Left renal cortex interstitium (tissue), 4 donors: ENCODE measurements at regions not wholly inside any gene's neighbourhood (a gene's known extent, or its start where the extent isn't known, plus 50 kb on each side); places are given as distances from the start of the nearest gene placed in this dataset.
"Not testable (repeated sequence)": the region's sequence is repeated elsewhere in the genome, so short reads cannot be mapped to it uniquely, and the experiment has no call there.

Experiments used
- DNase-seq, 4 donors: peaks; one replicate each; pipeline ENCODE4 v3.0.0-alpha.2; 2013; ENCODE audit warnings: low read depth in 4 of 4, low spot score in 2 of 4, missing footprints in 1 of 4

DNA sequence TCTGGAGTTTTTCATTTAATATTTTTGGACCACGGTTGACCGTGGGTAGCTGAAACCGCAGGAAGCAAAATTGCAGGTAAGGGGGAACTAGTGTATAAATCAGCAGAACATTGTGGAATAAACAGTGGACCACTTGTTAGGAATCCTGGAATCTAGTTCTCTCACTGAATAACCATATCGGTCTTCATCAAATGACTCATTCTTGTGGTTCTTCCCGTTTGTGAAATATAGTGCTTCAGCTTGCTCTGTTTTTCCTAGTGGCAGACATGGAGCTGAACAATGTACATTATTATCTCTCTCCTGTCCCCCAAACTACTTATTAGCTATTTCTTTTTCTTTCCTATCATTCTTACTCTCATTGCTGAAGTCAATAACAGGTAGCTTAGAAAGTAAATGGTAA is 61.9 kb downstream of the HSPA13 start:
- DNase-seq = no peak

DNA sequence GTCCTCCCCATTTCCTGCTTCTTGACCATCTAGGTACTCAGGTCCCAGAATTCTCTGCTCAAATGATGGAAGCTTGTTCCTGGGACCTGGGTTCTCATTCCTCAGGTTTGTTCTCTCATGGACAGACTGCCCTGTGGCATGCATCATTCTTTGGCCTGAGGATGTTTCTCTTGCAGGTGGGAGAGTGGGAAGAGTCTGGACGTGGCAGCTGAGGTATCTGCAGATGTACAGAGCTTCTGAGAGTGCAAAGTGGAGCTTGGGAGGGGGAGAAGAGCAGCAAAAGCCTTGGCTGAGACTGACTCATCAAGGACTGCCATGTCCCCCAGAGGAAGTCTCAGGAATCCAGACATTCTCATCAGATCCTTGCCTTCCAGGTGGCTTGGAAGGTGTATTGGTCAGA is 63.1 kb downstream of the HSPA13 start:
- DNase-seq = no peak

DNA sequence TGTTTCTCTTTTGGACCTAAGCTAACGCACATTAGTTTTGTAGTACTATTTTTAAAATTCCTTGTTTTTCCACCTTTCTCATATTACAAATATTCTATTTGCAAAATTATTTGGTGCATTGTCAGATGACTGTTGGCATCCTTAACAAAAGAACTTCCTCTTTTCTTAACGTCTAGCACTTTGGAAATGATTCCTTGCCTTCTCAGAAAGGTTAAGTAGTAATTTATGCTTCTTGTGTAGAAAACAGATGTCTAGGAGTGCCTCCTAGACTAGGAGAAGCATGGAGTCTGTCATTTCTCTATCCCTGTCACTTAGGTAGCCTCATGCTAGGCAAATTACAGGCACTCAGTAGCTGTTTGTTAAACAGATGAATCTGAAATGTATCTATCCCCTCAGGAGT is 64.4 kb downstream of the HSPA13 start:
- no peak for DNase-seq

DNA sequence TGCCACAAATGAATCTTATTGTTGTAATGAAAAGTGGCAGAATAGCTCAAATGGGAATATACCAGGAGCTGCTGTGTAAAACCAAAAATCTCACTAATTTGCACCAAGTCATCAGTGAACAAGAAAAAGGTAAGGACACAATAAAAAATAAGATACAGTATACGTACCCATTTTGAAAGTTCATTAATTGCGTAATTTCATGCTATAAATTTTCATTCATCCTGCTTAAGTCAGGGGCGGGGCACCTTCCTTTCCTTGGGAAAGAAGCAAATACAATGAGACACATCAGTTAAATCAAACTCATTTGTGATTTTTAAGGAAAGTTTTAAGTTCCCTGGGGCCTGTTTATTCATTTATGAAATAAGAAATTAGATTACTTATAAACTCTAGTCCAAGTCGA is 65.4 kb downstream of the HSPA13 start:
- DNase-seq = no peak

DNA sequence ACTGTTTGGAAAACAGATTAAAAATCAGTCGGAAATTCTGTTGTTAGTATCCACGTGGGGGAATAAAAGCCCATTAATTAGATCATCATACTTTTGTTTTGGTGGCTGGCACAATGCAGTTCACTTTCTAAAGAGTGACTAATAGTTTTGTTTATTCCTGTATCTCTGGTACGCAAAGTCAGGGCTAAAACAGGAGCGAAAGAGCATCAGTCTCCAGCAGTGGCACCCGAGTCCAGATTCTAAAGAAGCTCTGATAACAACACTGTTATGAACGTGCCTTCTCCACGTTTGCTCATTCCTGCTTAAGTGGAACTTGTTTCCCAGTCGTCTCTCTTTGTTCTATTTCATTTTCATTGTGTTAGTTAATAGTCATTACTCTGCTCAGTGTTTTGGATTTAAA is 69.6 kb downstream of the HSPA13 start:
- DNase-seq = no peak

DNA sequence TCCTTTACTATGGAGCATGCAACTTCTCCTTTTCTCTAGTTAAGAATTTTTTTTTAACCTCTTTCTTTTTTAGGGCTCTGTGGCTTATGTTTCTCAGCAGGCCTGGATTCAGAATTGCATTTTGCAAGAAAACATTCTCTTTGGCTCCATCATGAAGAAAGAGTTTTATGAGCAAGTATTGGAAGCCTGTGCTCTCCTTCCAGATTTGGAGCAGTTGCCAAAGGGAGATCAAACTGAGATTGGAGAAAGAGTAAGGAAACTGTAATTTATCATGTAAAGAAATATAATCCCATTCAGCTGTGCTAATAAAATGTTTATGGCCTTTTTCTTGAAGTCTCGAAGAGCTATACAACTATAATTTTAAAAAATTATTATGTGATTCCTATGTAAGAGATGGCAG is 70.1 kb downstream of the HSPA13 start:
- peak in 1 of 4 donors; percentile 1 for DNase-seq

DNA sequence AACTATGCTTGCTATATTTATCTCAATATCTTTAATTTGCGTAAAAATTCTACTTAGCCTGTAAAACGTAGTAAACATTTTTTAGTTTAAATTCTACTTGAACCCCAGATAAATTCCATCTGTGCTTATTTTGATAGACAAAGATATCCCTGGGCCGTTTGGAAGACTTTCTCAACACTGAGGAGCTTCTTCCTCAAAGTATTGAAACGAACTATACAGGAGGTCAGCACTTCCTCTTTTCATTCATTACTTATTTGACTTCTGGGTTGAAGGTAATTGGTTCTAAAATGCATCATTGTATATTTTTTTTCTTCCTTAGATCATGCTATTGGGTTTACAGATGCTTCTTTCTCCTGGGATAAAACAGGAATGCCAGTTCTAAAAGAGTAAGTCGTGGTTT is 74.7 kb downstream of the HSPA13 start:
- no peak for DNase-seq

DNA sequence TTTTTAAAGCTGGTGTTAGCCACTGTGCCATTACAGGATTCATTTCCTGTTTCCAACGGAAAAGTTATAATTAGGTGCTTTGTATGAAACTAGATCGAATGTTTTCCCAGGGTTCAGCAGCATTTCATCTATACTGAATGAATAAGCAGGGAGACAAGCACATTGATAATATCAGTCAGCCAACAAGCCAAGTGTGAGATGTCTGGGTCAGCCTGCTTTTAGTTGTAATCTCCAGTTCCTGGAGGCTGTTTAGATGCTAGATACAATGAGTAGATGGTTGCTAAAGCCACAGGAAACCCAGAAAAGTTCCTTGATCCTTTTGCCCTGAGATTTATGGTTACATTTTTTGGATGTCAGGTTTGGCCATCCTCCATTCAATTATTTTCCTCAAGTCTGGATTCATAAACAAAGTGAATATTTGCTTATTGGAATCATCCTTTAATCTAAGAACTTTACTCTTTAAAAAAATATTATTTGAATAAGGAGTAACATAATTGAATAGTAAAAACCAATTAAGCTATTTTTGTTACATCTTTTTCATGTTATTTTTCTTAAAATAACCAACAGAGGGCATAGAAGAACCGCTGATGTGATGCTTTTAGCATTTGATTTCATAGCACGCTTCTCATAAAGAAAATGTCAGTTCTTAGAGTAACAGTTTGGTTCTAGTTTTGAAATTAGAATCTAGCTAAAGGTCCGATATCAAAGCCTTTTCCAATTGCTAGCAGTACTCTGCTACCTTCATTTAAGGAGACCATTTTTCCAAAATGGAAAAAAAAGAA is 76.6 kb downstream of the HSPA13 start:
- DNase-seq = no peak

DNA sequence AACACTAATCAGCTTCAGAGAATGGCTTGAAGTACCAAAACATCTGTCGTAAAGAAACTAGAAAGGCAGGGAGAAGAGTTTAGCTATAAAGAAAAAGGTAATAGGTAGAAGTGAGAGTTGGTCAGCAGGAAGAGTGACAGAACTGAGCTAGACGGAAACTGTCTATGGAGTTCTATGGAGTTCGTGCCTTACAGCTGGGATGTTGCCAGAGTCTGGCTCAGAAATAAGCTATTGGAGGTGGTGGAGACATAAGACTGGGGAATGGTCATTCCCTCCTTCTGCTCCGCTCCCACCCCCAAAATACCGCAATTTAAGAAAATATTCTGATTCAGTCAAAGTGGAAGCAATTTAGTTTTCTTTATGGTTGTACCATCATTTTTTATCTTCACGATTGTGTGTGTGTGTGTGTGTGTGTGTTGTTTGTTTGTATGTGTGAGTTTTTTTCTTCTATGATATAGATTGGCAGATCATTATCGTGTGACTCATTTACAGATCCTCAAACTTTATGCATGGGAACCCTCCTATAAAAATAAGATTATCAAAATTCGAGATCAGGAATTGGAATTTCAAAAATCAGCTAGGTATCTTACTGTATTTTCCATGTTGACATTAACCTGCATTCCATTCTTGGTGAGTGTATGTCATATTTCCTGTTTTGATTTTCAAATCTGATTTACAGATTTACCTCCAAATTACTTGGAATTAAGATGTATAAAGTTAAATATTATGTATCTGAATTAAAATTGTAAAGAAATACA is 79.0 kb downstream of the HSPA13 start:
- no peak for DNase-seq

DNA sequence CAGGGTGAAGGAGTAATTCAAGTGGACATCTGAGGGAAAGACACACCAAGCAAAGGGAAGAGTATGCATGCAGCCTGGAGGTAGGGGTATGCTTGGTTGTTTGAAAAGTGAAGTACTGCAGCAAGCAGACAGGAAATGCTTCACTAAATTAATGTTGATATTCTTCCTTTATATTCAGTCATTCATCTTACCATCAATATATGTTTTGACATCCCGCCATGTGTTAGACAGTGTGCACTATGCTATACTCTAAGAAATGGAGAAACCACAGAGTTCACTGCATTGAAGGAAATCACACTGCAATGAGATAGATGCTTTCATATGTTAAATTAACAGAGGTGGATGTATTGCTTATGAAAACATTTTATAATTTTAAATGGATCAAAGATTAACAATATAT is 82.9 kb downstream of the HSPA13 start:
- DNase-seq = no peak

DNA sequence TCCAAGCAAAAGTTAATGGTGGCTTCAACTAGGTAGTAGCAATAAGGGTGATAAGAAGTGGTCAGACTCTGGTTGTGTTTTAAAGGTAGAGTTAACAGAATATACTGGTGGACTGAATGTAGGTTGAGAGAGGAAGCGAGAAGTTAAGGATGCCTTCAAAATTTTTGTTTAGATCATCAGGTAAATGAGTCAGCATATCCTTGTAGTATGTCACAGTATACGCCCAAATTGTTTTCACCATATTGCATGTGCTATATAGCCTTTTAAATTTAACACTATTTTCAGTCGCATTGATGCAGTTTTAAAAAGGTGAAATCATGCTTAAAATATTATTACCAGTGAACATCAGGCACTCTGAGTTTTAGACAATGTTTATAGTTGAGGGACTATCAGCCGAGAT is 74.6 kb downstream of the RBM11 start:
- DNase-seq = no peak

DNA sequence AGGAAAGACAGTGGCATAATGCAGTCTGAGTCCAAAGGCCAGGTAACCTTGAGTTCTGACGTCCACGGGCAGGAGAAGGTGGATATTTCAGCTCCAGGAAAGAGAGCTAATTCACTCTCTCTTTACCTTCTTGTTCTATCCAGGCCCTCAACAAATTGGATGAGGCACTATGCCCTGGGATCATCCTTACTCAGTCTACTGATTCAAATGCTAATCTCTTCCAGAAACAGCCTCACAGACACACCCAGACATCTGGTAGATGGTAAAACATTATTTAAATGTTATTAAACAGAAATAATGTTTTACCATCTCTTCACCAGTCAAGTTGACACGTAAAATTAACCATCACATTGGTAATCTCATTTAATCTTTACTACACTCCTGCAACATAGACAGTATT is 73.0 kb downstream of the RBM11 start:
- DNase-seq = no peak

DNA sequence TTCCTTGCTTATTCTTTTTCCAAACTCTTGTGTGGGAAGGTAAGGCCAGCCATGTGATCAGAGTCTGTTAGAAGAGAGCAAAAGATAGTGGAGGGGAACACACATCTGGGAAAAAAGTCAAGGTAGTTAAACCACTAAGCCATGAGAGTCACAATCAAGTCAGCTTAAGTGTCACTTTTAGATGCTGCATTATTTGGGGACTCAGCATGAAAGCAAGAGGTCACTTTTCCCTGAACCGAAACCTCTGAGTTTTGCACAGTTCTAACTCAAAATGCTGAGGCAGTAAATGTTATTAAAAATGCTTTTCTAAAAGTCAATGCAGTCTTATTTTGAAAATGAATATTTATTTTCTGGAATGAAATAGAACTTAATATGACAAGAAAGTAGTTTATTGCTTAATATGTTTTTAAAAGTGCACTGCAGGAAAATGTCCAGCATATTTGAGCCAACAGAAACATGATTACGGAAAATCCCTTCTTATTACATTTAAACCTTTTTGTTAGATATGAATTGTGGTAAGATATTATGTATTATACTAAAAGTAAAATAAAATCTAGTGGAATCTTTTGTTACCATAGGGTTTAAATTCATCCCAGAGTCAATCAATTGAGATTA is 69.3 kb downstream of the RBM11 start:
- no peak for DNase-seq

DNA sequence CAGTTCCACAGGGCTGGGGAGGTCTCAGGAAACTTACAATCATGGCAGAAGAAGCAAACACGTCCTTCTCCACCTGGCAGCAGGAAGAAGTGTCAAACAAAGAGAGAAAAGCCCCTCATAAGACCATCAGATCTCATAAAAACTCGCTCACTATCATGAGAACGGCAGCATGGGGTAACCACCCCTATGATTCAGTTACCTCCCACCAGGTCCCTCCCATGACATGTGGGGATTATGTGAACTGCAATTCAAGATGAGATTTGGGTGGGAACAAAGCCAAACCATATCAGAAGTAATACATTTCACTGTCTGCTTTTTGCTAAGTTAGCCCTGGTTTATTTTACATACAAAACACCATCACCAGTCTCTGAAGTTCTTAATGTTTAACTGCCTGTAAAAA is 68.5 kb downstream of the RBM11 start:
- no peak for DNase-seq

DNA sequence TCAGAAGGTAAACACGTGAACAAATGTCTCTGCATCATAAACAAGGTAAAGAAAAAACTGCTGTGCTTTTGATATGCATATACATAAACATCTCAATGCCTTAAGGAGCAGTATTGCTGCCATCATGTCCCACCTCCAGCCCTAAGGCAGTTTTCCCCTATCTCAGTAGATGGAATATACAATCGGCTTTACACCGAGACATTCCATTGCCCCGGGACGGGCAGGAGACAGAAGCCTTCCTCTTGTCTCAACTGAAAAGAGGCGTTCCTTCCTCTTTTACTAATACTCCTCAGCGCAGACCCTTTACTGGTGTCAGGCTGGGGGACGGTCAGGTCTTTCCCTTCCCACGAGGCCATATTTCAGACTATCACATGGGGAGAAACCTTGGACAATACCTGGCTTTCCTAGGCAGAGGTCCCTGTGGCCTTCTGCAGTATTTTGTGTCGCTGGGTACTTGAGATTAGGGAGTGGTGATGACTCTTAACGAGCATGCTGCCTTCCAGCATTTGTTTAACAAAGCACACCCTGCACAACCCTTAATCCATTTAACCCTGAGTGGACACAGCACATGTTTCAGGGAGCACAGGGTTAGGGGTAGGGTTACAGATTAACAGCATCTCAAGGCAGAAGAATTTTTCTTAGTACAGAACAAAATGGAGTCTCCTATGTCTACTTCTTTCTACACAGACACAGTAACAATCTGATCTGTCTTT is 65.4 kb downstream of the RBM11 start:
- not testable (repeated sequence) for DNase-seq
